Astrocyte (in vitro differentiated cells and primary cell): ENCODE measurements at regions not wholly inside any gene's neighbourhood (a gene's known extent, or its start where the extent isn't known, plus 50 kb on each side); places are given as distances from the start of the nearest gene placed in this dataset.

Experiments
- EZH2 ChIP-seq: IDR thresholded peaks from 2 replicates; pipeline ENCODE4 v1.6.1; 2012; ENCODE audit warnings: mild to moderate bottlenecking, low read length, inconsistent platforms; ENCODE audit not compliant: insufficient read depth
- TF ChIP-seq, protein P1 (sequence below): IDR thresholded peaks from 2 replicates; pipeline ENCODE4 v1.5.1; 2011; ENCODE audit warnings: low read depth, mild to moderate bottlenecking, inconsistent platforms, low read length, moderate library complexity; ENCODE audit not compliant: insufficient read depth

DNA sequence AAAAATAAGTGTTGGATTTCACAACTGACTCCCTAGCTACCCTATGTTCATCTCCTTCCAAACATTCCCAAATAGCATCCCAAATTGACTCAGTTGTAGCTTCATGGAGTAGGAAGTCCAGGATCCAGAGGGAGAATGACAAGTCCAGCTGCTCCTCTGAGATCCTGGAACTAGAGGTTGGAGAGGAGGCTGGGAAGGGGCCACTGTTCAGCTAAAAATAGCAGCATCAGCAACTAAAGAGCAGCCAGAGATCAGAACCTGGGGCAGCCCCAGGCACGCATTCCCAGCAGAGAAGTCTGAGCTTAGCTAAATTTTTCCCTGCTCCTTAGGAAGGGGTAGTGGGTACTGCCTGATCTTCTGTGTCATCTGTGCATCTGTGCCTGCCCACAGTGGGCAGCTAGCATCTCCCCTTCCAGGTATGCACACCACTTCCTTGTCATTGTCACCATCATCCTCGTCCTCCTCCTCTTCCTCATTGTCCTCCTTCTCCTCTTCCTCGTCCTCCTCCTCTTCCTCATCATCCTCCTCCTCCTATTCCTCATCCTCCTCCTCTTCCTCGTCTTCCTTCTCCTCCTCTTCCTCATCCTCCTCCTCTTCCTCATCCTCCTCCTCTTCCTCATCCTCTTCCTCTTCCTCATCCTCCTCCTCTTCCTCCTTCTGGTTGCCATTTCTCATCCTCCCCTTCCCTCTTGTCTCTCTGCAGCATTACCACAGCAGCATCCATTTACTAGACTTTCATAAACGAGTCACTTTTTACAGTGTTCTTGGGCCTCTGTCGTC is 152.3 kb upstream of the ROPN1 start:
- TF ChIP-seq, protein P1, sequence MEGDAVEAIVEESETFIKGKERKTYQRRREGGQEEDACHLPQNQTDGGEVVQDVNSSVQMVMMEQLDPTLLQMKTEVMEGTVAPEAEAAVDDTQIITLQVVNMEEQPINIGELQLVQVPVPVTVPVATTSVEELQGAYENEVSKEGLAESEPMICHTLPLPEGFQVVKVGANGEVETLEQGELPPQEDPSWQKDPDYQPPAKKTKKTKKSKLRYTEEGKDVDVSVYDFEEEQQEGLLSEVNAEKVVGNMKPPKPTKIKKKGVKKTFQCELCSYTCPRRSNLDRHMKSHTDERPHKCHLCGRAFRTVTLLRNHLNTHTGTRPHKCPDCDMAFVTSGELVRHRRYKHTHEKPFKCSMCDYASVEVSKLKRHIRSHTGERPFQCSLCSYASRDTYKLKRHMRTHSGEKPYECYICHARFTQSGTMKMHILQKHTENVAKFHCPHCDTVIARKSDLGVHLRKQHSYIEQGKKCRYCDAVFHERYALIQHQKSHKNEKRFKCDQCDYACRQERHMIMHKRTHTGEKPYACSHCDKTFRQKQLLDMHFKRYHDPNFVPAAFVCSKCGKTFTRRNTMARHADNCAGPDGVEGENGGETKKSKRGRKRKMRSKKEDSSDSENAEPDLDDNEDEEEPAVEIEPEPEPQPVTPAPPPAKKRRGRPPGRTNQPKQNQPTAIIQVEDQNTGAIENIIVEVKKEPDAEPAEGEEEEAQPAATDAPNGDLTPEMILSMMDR, result no peak
- TF ChIP-seq EZH2, result no peak
